ENCODE measurements at regions not wholly inside any gene's neighbourhood (a gene's known extent, or its start where the extent isn't known, plus 50 kb on each side); places are given as distances from the start of the nearest gene placed in this dataset.

DNA sequence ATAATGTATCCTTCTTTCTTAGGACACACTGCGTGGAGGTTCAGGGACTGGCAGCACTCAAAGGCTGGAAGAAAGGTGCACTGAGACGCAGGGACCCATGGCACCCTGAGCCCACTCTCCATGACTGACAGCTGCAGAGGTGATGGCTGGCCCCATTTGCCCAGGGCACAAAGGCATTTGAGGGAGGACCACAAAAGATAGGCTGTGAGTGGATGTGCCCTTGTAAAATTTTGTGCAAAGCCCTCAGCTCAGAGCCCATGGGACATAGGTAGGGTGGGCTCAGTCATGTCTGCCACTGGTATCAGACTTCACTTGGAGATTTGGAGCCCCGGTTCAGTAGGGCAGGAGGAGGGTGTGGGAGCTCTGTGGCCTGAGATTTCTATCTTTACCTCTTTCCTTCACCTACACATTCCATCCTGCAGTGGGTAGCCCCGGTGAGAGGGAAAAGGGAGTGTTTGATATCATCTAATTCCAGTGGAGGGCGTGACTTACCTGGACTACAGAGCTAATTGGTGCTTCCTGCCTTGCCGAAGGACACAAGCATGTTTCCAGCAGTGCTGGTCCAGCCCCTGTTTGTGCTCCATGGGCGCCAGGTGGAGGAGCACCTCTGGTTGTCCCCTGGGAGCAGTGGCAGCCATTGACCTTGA is 312.2 kb downstream of the EN1 start:
- TF ChIP-seq, protein P1, sequence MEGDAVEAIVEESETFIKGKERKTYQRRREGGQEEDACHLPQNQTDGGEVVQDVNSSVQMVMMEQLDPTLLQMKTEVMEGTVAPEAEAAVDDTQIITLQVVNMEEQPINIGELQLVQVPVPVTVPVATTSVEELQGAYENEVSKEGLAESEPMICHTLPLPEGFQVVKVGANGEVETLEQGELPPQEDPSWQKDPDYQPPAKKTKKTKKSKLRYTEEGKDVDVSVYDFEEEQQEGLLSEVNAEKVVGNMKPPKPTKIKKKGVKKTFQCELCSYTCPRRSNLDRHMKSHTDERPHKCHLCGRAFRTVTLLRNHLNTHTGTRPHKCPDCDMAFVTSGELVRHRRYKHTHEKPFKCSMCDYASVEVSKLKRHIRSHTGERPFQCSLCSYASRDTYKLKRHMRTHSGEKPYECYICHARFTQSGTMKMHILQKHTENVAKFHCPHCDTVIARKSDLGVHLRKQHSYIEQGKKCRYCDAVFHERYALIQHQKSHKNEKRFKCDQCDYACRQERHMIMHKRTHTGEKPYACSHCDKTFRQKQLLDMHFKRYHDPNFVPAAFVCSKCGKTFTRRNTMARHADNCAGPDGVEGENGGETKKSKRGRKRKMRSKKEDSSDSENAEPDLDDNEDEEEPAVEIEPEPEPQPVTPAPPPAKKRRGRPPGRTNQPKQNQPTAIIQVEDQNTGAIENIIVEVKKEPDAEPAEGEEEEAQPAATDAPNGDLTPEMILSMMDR (IDR thresholded peaks at IDR 0.05; ENCODE audit: low read depth, low read length) = no peak
- TF ChIP-seq POLR2A (IDR thresholded peaks at IDR 0.05; ENCODE audit: extremely low read depth, insufficient read length) (no peak), MYC (IDR thresholded peaks at IDR 0.05; ENCODE audit: low read depth, low read length) (no peak)
- TF ChIP-seq, protein P2, sequence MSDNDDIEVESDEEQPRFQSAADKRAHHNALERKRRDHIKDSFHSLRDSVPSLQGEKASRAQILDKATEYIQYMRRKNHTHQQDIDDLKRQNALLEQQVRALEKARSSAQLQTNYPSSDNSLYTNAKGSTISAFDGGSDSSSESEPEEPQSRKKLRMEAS (IDR thresholded peaks at IDR 0.05; ENCODE audit: low read depth, low read length) = no peak
